ENCODE measurements at regions not wholly inside any gene's neighbourhood (a gene's known extent, or its start where the extent isn't known, plus 50 kb on each side); places are given as distances from the start of the nearest gene placed in this dataset.

- TF ChIP-seq CTCF (IDR thresholded peaks at IDR 0.05), result no peak
- TF ChIP-seq POLR2A (IDR thresholded peaks at IDR 0.05), result no peak
- no peak for TF ChIP-seq EP300 (IDR thresholded peaks at IDR 0.05)
- TF ChIP-seq POLR2AphosphoS5 (IDR thresholded peaks at IDR 0.05), result no peak
These were observed 223.1 kb downstream of the MAP2K6 start for GRCh38 chr17:69637446-69638156.

All from gastroesophageal sphincter (tissue), 3 donors.